ENCODE measurements at regions not wholly inside any gene's neighbourhood (a gene's known extent, or its start where the extent isn't known, plus 50 kb on each side); places are given as distances from the start of the nearest gene placed in this dataset.

- no peak overlapping the region for H4K91ac ChIP-seq (ENCODE audit: insufficient read length, low read depth, low read length)
- no peak overlapping the region for H3K27ac ChIP-seq (ENCODE audit: insufficient read length, low read depth, low read length)
- H3K23ac ChIP-seq (ENCODE audit: insufficient read length, low read depth, low read length), result no peak overlapping the region
- no peak overlapping the region for H2AFZ ChIP-seq (ENCODE audit: low read length)
- H2AK5ac ChIP-seq (ENCODE audit: insufficient read length, low read length), result no peak overlapping the region
- H2BK15ac ChIP-seq (ENCODE audit: low read depth, low read length), result no peak overlapping the region
- no peaks in the 10 kb centered on the region for H3K36me3 Mint-ChIP-seq (ENCODE audit: insufficient read depth in 1 of 3, low read depth in 3 of 3)
- H4K5ac ChIP-seq (ENCODE audit: insufficient read length, low read depth, low read length), result no peak overlapping the region
- H2BK12ac ChIP-seq (ENCODE audit: insufficient read length, low read depth, low read length), result no peak overlapping the region
- H3K4me2 ChIP-seq (ENCODE audit: insufficient read depth, insufficient read length, low read length), result no peak overlapping the region
- no CpG with 5 or more reads among the region's 1 CpG for WGBS (ENCODE audit: extremely low coverage, insufficient read length, low lambda C conversion rate)
- H4K20me1 ChIP-seq (ENCODE audit: control insufficient read depth, insufficient read depth, insufficient read length), result no peaks in the 10 kb centered on the region
- H3K4me3 Mint-ChIP-seq, result no peak overlapping the region
- H3K4me1 Mint-ChIP-seq, result no peaks in the 10 kb centered on the region
- H2BK20ac ChIP-seq (ENCODE audit: low read depth, low read length, poor library complexity, severe bottlenecking), result no peak overlapping the region
- H3K4ac ChIP-seq (ENCODE audit: low read depth, low read length), result no peak overlapping the region
- no peak overlapping the region for H3T11ph ChIP-seq (ENCODE audit: low read length)
- H3K27me3 ChIP-seq (ENCODE audit: insufficient read depth, low read length), result no peaks in the 10 kb centered on the region
- H3K56ac ChIP-seq (ENCODE audit: insufficient read length, low read depth, low read length), result no peak overlapping the region
- H4K8ac ChIP-seq (replicated peaks; ENCODE audit: insufficient read length, low read depth, low read length), result no peak overlapping the region
- TF ChIP-seq CTCF (conservative IDR thresholded peaks at IDR 0.05), result no peak
- no peaks in the 10 kb centered on the region for H3K79me1 ChIP-seq (ENCODE audit: insufficient read depth, low read depth, low read length, poor library complexity, severe bottlenecking)
- H3K27me3 Mint-ChIP-seq (ENCODE audit: low read depth), result no peaks in the 10 kb centered on the region
- no peaks in the 10 kb centered on the region for H3K9me3 Mint-ChIP-seq
- no peak overlapping the region for H2BK5ac ChIP-seq (ENCODE audit: insufficient read length, low read length)
- H3K14ac ChIP-seq (ENCODE audit: insufficient read depth, low read length), result no peak overlapping the region
- no peak overlapping the region for H3K9ac ChIP-seq (ENCODE audit: extremely low read depth, insufficient read length, low read length)
- H3K9me3 ChIP-seq (ENCODE audit: control insufficient read depth, low read depth, low read length), result no peaks in the 10 kb centered on the region
- H3K79me2 ChIP-seq (ENCODE audit: insufficient read depth, low read length), result no peaks in the 10 kb centered on the region
- no peaks in the 10 kb centered on the region for H3K23me2 ChIP-seq (ENCODE audit: insufficient read length, low read depth, low read length, poor library complexity, severe bottlenecking)
- no peak overlapping the region for H3K27ac Mint-ChIP-seq
- H3K4me1 ChIP-seq (ENCODE audit: insufficient read depth, low read length), result no peaks in the 10 kb centered on the region
- no peak for DNase-seq
- H3K18ac ChIP-seq (ENCODE audit: insufficient read length, low read depth, low read length), result no peak overlapping the region
- no peak overlapping the region for H2BK120ac ChIP-seq (ENCODE audit: low read depth, low read length, poor library complexity, severe bottlenecking)
Observed at GRCh38 chr7:114128880-114129279, 210.1 kb upstream of the PPP1R3A start.
